Pancreas (tissue), 10 donors: ENCODE measurements at regions not wholly inside any gene's neighbourhood (a gene's known extent, or its start where the extent isn't known, plus 50 kb on each side); places are given as distances from the start of the nearest gene placed in this dataset.

Experiments
- ATAC-seq, 4 donors: fragments of 200-7000 bp; cut with Tn5 transposase; one replicate each; pipeline versions ENCODE4 v1.8.0 to v1.9.1; 2020; ENCODE audit warnings: mild to moderate bottlenecking in 4 of 4, moderate library complexity in 4 of 4
- DNase-seq, 6 donors: peaks; one replicate each; pipeline ENCODE4 v3.0.0-alpha.2; 2020
- FAIRE-seq: peaks from 2 replicates; lab custom pipeline; 2012; peaks lifted over from hg19 to GRCh38; lab: Jason Lieb, UNC
- H3K27ac ChIP-seq, 4 donors: fragments of 200-600 bp; sonication (generic); 1 replicate in 3 of 4; 2 replicates in 1 of 4; pipeline versions ENCODE4 v1.5.0 to v1.8.0; 2020
- H3K27me3 ChIP-seq, 4 donors: fragments of 200-600 bp; one replicate each; pipeline ENCODE4 v1.8.0; 2021
- H3K36me3 ChIP-seq, 3 donors: fragments of 200-600 bp; sonication (generic) in 1 of 3; one replicate each; pipeline versions ENCODE4 v1.5.0 to v1.8.0; 2020 to 2021
- H3K4me1 ChIP-seq, 3 donors: fragments of 200-600 bp; one replicate each; pipeline ENCODE4 v1.8.0; 2021
- H3K4me3 ChIP-seq, 4 donors: fragments of 200-600 bp; sonication (generic) in 2 of 4; one replicate each; pipeline versions ENCODE4 v1.5.0 to v1.8.0; 2020 to 2021
- H3K9me3 ChIP-seq, 4 donors: fragments of 200-600 bp; one replicate each; pipeline ENCODE4 v1.8.0; 2021
- CTCF ChIP-seq, 4 donors: fragments of 200-600 bp; sonication (generic) in 3 of 4; IDR thresholded peaks; one replicate each; pipeline versions ENCODE4 v1.5.0 to v1.8.0; 2021; ENCODE audit warnings: antibody characterized with exemption in 4 of 4
- WGBS, 2 donors: extraction: QIAGEN DNeasy Blood & Tissue Kit; methylation state at CpG; one replicate each; pipeline ENCODE4 v1.1.7; 2013; 5-methylcytosine and 5-hydroxymethylcytosine counted together
- intact Hi-C, 3 donors: fragments of 100-400 bp; cut with DNase I; formaldehyde crosslinking; loops; one replicate each; pipeline versions ENCODE4 v1.11.1 to v1.14.2; 2022
- donor health status: healthy with polysubstance abuse.
- donor health status: DM: no; HTN: no; CAD: no; lungs with moderate emphysema.
- donor health status: DM: no; HTN: no; CAD: no.
- donor health status: control.
- donor health status: control.
- donor health status: Bipolar disorder and iron deficiency.
- donor health status: DM: yes; HTN: yes; CAD: no.
- donor health status: DM: no; HTN: no; CAD: no.
- donor health status: DM: no; HTN: no; CAD: no.
- donor health status: DM: yes; HTN: yes; CAD: no.

- Histone ChIP-seq H3K36me3 (no peaks in the 10 kb centered on the region), H3K4me3 (no peak overlapping the region), H3K9me3 (no peaks in the 10 kb centered on the region), H3K4me1 (no peaks in the 10 kb centered on the region), H3K27ac (no peak overlapping the region), H3K27me3 (no peaks in the 10 kb centered on the region)
- no peak for ATAC-seq
- TF ChIP-seq CTCF (IDR thresholded peaks at IDR 0.05) = no peak
- FAIRE-seq = no peak
- WGBS, 2 donors = 83 to 85% methylated on average over 2 to 5 of the region's 5 CpGs
- intact Hi-C loops = no loop called here
- no peak for DNase-seq
Observed at GRCh38 chr21:38177919-38178652, 78.7 kb upstream of the KCNJ15 start.

GRCh38 chr21:38178653-38179470 is 77.9 kb upstream of the KCNJ15 start:
- Histone ChIP-seq H3K27me3 (no peaks in the 10 kb centered on the region), H3K4me1 (no peaks in the 10 kb centered on the region), H3K36me3 (no peaks in the 10 kb centered on the region), H3K4me3 (no peak overlapping the region), H3K9me3 (no peaks in the 10 kb centered on the region), H3K27ac (no peak overlapping the region)
- WGBS, 2 donors = 79 to 82% methylated on average over 5 to 6 of the region's 6 CpGs
- DNase-seq = no peak
- intact Hi-C loops = no loop called here
- TF ChIP-seq CTCF (IDR thresholded peaks at IDR 0.05) = no peak
- FAIRE-seq = no peak
- ATAC-seq = no peak

GRCh38 chr21:38179511-38179910 is 77.3 kb upstream of the KCNJ15 start:
- Histone ChIP-seq H3K27ac (no peak overlapping the region), H3K4me1 (no peaks in the 10 kb centered on the region), H3K4me3 (no peak overlapping the region), H3K27me3 (no peaks in the 10 kb centered on the region), H3K36me3 (no peaks in the 10 kb centered on the region), H3K9me3 (no peaks in the 10 kb centered on the region)
- ATAC-seq (no peak), DNase-seq (no peak), FAIRE-seq (no peak)
- intact Hi-C loops = no loop called here
- 78 to 81% methylated on average over 2 of the region's 2 CpGs for WGBS, 2 donors
- no peak for TF ChIP-seq CTCF (IDR thresholded peaks at IDR 0.05)

- DNase-seq (no peak), ATAC-seq (no peak), FAIRE-seq (no peak)
- Histone ChIP-seq H3K4me3 (no peak overlapping the region), H3K4me1 (no peaks in the 10 kb centered on the region), H3K9me3 (no peaks in the 10 kb centered on the region), H3K36me3 (no peaks in the 10 kb centered on the region), H3K27me3 (no peaks in the 10 kb centered on the region), H3K27ac (no peak overlapping the region)
- intact Hi-C loops = no loop called here
- TF ChIP-seq CTCF (IDR thresholded peaks at IDR 0.05) = no peak
- 67 to 76% methylated on average over 4 of the region's 4 CpGs for WGBS, 2 donors
Observed at GRCh38 chr21:38181096-38181495, 75.7 kb upstream of the KCNJ15 start.
